ENCODE measurements at regions not wholly inside any gene's neighbourhood (a gene's known extent, or its start where the extent isn't known, plus 50 kb on each side); places are given as distances from the start of the nearest gene placed in this dataset.

DNA sequence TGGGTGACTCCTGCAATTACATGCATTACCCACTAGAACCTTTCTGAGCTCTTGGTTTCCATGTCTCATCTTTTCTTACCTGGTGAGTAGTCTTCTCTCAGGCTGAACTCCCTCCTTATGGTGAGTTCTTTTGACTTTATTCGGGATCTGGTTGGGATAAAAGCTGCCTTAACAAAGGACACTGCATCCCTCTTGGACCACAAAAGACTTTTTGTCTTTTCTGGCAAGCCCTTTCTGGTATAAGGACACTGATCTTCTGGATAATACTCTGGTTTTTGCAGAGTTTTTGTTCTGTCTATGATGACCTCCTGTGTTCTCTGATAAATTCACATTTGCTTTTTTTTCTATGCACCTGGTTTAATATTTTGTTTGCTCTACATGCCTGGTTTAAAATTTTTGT is 66.7 kb downstream of the SLITRK1 start:
- Histone ChIP-seq H3K4me1 (ENCODE audit: control insufficient read depth in 1 of 2, insufficient read depth in 2 of 2, low read length in 2 of 2) (no peaks in the 10 kb centered on the region), H3K4me2 (replicated peaks; ENCODE audit: extremely low read depth, low read length, poor library complexity, severe bottlenecking) (no peak overlapping the region), H3K79me2 (ENCODE audit: insufficient read depth, low read length) (no peaks in the 10 kb centered on the region), H4K20me1 (ENCODE audit: insufficient read depth, low read length) (no peaks in the 10 kb centered on the region), H3K27me3 (ENCODE audit: control insufficient read depth in 2 of 2, insufficient read depth in 2 of 2, low read length in 2 of 2) (no peaks in the 10 kb centered on the region), H3K27ac (ENCODE audit: low read depth in 1 of 2, low read length in 2 of 2) (no peak overlapping the region), H2AFZ (ENCODE audit: insufficient read depth, low read depth, low read length, poor library complexity, severe bottlenecking) (no peak overlapping the region), H3K9me3 (replicated peaks in 1 of 2; ENCODE audit: control insufficient read depth in 1 of 2, insufficient read depth in 1 of 2, low read length in 2 of 2) (peaks cover 2 to 5% of the 10 kb centered on the region in 2 donors), H3K4me3 (replicated peaks in 1 of 3; ENCODE audit: low read depth in 2 of 3, low read length in 3 of 3) (no peak overlapping the region), H3K9ac (ENCODE audit: insufficient read depth, low read length, poor library complexity, severe bottlenecking) (no peak overlapping the region), H3K36me3 (replicated peaks in 1 of 2; ENCODE audit: control insufficient read depth in 1 of 2, insufficient read depth in 2 of 2, low read length in 2 of 2) (no peaks in the 10 kb centered on the region)
- intact Hi-C loops (cut with micrococcal nuclease), result no loop called here
- Mint-ChIP-seq H3K4me3 (no peak overlapping the region), H3K27me3 (ENCODE audit: low read depth in 3 of 3) (no peaks in the 10 kb centered on the region), H3K9me3 (peaks cover 2 to 12% (median 4%) of the 10 kb centered on the region in 7 donors), H3K4me1 (no peaks in the 10 kb centered on the region), H3K27ac (no peak overlapping the region), H3K36me3 (no peaks in the 10 kb centered on the region)
- DNase-seq, result no peak
- no CpG with 5 or more reads among the region's 1 CpG for WGBS (ENCODE audit: insufficient coverage)
- TF ChIP-seq, protein P1, sequence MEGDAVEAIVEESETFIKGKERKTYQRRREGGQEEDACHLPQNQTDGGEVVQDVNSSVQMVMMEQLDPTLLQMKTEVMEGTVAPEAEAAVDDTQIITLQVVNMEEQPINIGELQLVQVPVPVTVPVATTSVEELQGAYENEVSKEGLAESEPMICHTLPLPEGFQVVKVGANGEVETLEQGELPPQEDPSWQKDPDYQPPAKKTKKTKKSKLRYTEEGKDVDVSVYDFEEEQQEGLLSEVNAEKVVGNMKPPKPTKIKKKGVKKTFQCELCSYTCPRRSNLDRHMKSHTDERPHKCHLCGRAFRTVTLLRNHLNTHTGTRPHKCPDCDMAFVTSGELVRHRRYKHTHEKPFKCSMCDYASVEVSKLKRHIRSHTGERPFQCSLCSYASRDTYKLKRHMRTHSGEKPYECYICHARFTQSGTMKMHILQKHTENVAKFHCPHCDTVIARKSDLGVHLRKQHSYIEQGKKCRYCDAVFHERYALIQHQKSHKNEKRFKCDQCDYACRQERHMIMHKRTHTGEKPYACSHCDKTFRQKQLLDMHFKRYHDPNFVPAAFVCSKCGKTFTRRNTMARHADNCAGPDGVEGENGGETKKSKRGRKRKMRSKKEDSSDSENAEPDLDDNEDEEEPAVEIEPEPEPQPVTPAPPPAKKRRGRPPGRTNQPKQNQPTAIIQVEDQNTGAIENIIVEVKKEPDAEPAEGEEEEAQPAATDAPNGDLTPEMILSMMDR (IDR thresholded peaks at IDR 0.05), result no peak

DNA sequence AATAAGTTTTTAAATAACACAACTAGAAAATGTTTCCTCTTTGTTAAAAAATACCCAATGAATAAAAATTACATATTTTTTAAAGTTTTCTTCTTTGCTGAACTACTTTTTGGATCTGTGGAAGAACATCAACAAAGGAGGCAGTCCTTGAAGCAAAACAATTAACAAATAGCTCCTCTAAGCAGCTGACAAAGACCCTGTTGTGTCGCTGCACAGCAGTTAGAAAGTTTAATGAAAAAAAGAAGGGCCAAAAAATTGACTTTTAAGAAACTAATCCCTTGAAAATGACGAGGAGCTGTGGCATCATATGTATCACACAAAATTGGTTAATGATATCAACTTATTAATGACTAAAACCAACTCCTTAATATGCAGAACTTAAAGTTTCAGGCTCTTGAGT is 72.1 kb downstream of the SLITRK1 start:
- Mint-ChIP-seq H3K27ac (no peak overlapping the region), H3K4me1 (no peaks in the 10 kb centered on the region), H3K36me3 (no peaks in the 10 kb centered on the region), H3K27me3 (ENCODE audit: low read depth in 3 of 3) (no peaks in the 10 kb centered on the region), H3K4me3 (no peak overlapping the region), H3K9me3 (peaks cover 2 to 9% (median 7%) of the 10 kb centered on the region in 7 donors)
- DNase-seq, result no peak
- no peaks in the 10 kb centered on the region for H4K20me1 ChIP-seq (ENCODE audit: insufficient read depth, low read length)
- H3K9ac ChIP-seq (ENCODE audit: insufficient read depth, low read length, poor library complexity, severe bottlenecking), result no peak overlapping the region
- no peak overlapping the region for H3K4me2 ChIP-seq (replicated peaks; ENCODE audit: extremely low read depth, low read length, poor library complexity, severe bottlenecking)
- H2AFZ ChIP-seq (ENCODE audit: insufficient read depth, low read depth, low read length, poor library complexity, severe bottlenecking), result no peak overlapping the region
- TF ChIP-seq, protein P1 (IDR thresholded peaks at IDR 0.05), result no peak
- H3K27me3 ChIP-seq (ENCODE audit: control insufficient read depth in 2 of 2, insufficient read depth in 2 of 2, low read length in 2 of 2), result no peaks in the 10 kb centered on the region
- H3K36me3 ChIP-seq (replicated peaks in 1 of 2; ENCODE audit: control insufficient read depth in 1 of 2, insufficient read depth in 2 of 2, low read length in 2 of 2), result no peaks in the 10 kb centered on the region
- peaks cover 2 to 5% of the 10 kb centered on the region in 2 donors for H3K9me3 ChIP-seq (replicated peaks in 1 of 2; ENCODE audit: control insufficient read depth in 1 of 2, insufficient read depth in 1 of 2, low read length in 2 of 2)
- H3K27ac ChIP-seq (ENCODE audit: low read depth in 1 of 2, low read length in 2 of 2), result no peak overlapping the region
- no peaks in the 10 kb centered on the region for H3K4me1 ChIP-seq (ENCODE audit: control insufficient read depth in 1 of 2, insufficient read depth in 2 of 2, low read length in 2 of 2)
- intact Hi-C loops (cut with micrococcal nuclease), result no loop called here
- H3K4me3 ChIP-seq (replicated peaks in 1 of 3; ENCODE audit: low read depth in 2 of 3, low read length in 3 of 3), result no peak overlapping the region
- no CpG with 5 or more reads among the region's 2 CpGs for WGBS (ENCODE audit: insufficient coverage)
- no peaks in the 10 kb centered on the region for H3K79me2 ChIP-seq (ENCODE audit: insufficient read depth, low read length)

All from CD14-positive monocyte (primary cell).